Fibroblast of the aortic adventitia (primary cell): ENCODE measurements at regions not wholly inside any gene's neighbourhood (a gene's known extent, or its start where the extent isn't known, plus 50 kb on each side); places are given as distances from the start of the nearest gene placed in this dataset.

Experiments
- DNase-seq: peaks from one replicate; pipeline ENCODE4 v3.0.0-alpha.2; 2010; ENCODE audit warnings: low read depth
- H3K4me3 ChIP-seq: 2 replicates; pipeline ENCODE4 v1.5.1; 2011; ENCODE audit warnings: low read depth, mild to moderate bottlenecking, control low read depth, low read length, moderate library complexity
- TF ChIP-seq, protein P1 (sequence below): IDR thresholded peaks from 2 replicates; pipeline ENCODE4 v1.5.1; 2011; ENCODE audit warnings: mild to moderate bottlenecking, low read length, control low read depth, inconsistent platforms; ENCODE audit not compliant: insufficient read depth

DNA sequence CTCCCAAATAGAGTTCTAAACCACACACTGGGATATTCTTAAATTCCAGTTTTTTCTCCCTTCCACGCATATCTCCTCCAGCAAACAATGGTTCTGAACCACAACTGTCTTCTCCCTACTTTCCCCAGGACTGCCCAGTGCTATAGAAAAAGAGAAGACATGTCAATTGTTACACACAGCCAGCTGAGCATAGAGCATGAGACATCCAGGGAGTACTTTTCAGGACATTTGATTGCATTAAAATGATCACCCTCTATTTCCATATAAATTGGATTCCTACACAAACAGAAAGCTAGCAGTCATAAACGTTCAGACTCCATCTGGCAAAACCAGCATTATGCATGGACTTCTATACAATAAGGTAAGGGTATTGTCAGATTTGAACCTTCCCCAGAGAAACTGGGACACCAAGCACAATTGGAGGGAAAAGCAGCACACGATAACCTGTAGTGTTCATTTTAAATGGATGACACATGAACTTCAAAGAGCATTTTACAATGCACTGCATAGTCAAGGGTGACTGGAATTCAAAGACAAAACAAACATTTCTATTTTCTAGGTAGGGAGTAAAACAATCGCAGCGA, 93.1 kb upstream of the HEY2 start:
- H3K4me3 ChIP-seq: no peak overlapping the region
- DNase-seq: no peak
- TF ChIP-seq, protein P1, sequence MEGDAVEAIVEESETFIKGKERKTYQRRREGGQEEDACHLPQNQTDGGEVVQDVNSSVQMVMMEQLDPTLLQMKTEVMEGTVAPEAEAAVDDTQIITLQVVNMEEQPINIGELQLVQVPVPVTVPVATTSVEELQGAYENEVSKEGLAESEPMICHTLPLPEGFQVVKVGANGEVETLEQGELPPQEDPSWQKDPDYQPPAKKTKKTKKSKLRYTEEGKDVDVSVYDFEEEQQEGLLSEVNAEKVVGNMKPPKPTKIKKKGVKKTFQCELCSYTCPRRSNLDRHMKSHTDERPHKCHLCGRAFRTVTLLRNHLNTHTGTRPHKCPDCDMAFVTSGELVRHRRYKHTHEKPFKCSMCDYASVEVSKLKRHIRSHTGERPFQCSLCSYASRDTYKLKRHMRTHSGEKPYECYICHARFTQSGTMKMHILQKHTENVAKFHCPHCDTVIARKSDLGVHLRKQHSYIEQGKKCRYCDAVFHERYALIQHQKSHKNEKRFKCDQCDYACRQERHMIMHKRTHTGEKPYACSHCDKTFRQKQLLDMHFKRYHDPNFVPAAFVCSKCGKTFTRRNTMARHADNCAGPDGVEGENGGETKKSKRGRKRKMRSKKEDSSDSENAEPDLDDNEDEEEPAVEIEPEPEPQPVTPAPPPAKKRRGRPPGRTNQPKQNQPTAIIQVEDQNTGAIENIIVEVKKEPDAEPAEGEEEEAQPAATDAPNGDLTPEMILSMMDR: no peak

DNA sequence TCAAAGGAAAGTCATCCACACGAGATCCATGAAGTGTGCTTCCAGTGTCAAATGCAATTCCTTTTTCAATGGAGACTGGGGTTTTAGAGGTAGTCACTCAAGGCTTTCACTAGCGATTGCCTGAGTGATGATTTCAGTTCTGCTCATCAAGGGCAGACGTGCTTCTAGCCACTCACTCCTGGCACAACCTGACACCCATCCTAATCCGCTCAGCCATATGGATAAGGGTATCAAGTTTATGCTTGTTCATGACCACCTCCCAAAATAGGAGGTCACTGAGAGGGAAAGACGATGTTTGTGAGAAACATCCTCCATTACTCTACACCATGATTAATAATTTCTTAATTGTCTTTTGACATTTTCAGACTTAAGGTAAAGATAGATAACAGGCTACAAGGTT, 91.3 kb upstream of the HEY2 start:
- H3K4me3 ChIP-seq: no peak overlapping the region
- TF ChIP-seq, protein P1: no peak
- no peak for DNase-seq

GRCh38 chr6:125658759-125659431, 90.5 kb upstream of the HEY2 start:
- DNase-seq: peak; percentile 21
- H3K4me3 ChIP-seq: no peak overlapping the region
- TF ChIP-seq, protein P1: no peak

GRCh38 chr6:125659887-125660286, 89.5 kb upstream of the HEY2 start:
- TF ChIP-seq, protein P1: no peak
- DNase-seq: no peak
- H3K4me3 ChIP-seq: no peak overlapping the region

DNA sequence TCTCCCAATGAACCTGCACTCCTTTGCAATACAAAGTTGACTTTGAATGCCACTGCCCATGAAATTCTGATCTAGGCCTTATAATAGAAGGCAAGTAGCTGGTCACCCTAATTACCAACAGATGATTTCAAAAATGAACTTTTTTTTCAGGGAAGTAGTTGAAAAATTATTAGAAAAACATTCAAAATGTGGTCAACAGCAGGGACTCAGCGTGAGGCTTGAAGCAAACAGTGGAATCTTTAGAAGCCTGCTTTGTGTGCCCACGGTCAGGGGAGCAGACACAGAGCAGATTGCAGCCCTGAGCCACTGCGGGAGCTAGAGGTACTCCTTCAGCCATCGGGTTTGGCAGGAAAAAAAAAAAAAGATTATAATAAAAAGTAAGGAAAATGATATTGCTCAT, 87.1 kb upstream of the HEY2 start:
- DNase-seq: no peak

DNA sequence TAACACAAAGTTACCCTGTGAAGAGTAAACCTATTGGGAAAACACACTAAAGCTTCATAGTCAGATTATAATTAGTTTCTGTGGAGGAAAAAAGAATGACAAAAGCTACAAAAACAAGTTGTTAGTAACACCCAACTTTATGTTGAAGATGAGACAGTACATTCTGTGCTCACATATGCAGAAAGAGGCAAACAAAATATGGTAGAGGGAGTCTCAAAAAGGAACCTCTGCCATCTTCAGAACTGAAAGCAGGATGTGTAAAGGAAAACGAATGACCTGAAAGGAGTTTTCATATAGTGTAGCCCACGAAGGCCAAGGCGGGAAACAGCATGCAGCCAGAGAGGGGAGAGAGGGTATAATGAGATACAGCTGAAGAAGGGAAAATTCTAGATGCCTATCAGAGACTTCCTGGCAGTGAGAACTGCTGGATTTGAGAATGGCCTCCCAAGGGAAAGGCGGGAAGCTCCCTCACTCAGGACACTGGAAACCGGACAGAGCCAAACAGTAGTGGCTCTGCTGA, 84.1 kb upstream of the HEY2 start:
- no peak overlapping the region for H3K4me3 ChIP-seq
- DNase-seq: no peak
- TF ChIP-seq, protein P1: no peak

More for the DNA sequence above, 87.1 kb upstream of the HEY2 start:
- no peak overlapping the region for H3K4me3 ChIP-seq
- TF ChIP-seq, protein P1: no peak
